OCI-LY1 (cell line): ENCODE measurements at regions not wholly inside any gene's neighbourhood (a gene's known extent, or its start where the extent isn't known, plus 50 kb on each side); places are given as distances from the start of the nearest gene placed in this dataset.

Experiments used
- H2AFZ ChIP-seq: fragments of 200-600 bp; sonication (generic), shearing (Covaris generic); 2 replicates; pipeline ENCODE4 v1.6.0; 2014; ENCODE audit warnings: antibody characterized with exemption, mild to moderate bottlenecking, low read length
- H3F3A ChIP-seq: fragments of 200-600 bp; sonication (generic), shearing (Covaris generic); 2 replicates; pipeline ENCODE4 v1.6.0; 2014; ENCODE audit warnings: mild to moderate bottlenecking, antibody characterized with exemption, low read length, moderate library complexity; ENCODE audit not compliant: insufficient read depth
- H3K27ac ChIP-seq: fragments of 200-600 bp; sonication (generic); 2 replicates; pipeline ENCODE4 v1.5.1; 2014; ENCODE audit warnings: low read length, mixed run types, mild to moderate bottlenecking, low read depth; ENCODE audit not compliant: poor library complexity, severe bottlenecking
- H3K27me3 ChIP-seq: fragments of 200-600 bp; sonication (generic); 2 replicates; pipeline ENCODE4 v1.6.0; 2014; ENCODE audit warnings: antibody characterized with exemption, mild to moderate bottlenecking, low read length, moderate library complexity; ENCODE audit not compliant: insufficient read depth
- H3K36me3 ChIP-seq: fragments of 200-600 bp; sonication (generic); 2 replicates; pipeline ENCODE4 v1.6.1; 2014; ENCODE audit warnings: mild to moderate bottlenecking, antibody characterized with exemption, low read length, moderate library complexity, mixed read lengths; ENCODE audit not compliant: insufficient read depth
- H3K4me1 ChIP-seq: fragments of 200-600 bp; sonication (generic); 2 replicates; pipeline ENCODE4 v1.5.1; 2014; ENCODE audit warnings: mild to moderate bottlenecking, low read length, moderate library complexity; ENCODE audit not compliant: insufficient read depth, severe bottlenecking
- H3K4me2 ChIP-seq: fragments of 200-600 bp; sonication (generic), shearing (Covaris generic); 2 replicates; pipeline ENCODE4 v1.6.1; 2014; ENCODE audit warnings: low read length
- H3K4me3 ChIP-seq: fragments of 200-600 bp; sonication (generic); 2 replicates; pipeline ENCODE4 v1.5.1; 2014; ENCODE audit warnings: low read length, low read depth, mild to moderate bottlenecking, mixed read lengths; ENCODE audit not compliant: poor library complexity, severe bottlenecking
- H3K79me2 ChIP-seq: fragments of 200-600 bp; shearing (Covaris generic); 2 replicates; pipeline ENCODE4 v1.6.1; 2016; ENCODE audit warnings: mixed run types, low read length, mixed read lengths; ENCODE audit not compliant: insufficient read depth
- H3K9ac ChIP-seq: fragments of 200-600 bp; sonication (generic), shearing (Covaris generic); 2 replicates; pipeline ENCODE4 v1.6.1; 2014; ENCODE audit warnings: mild to moderate bottlenecking, low read length, mixed read lengths
- H3K9me2 ChIP-seq: fragments of 200-600 bp; sonication (generic), shearing (Covaris generic); 2 replicates; pipeline ENCODE4 v1.6.1; 2014; ENCODE audit warnings: low read depth, mild to moderate bottlenecking, low read length, mixed read lengths
- H3K9me3 ChIP-seq: fragments of 200-600 bp; shearing (Covaris generic); 2 replicates; pipeline ENCODE4 v1.6.1; 2014; ENCODE audit warnings: low read length, mixed read lengths
- H4K20me1 ChIP-seq: fragments of 200-600 bp; sonication (generic), shearing (Covaris generic); 2 replicates; pipeline ENCODE4 v1.6.0; 2016; ENCODE audit warnings: mild to moderate bottlenecking, low read length; ENCODE audit not compliant: insufficient read depth
- CTCF ChIP-seq: fragments of 200-600 bp; sonication (generic), shearing (Covaris generic); IDR thresholded peaks from 2 replicates; pipeline ENCODE4 v1.5.1; 2017; ENCODE audit warnings: mild to moderate bottlenecking, antibody characterized with exemption, low read length, moderate library complexity, mixed read lengths
- EZH2 ChIP-seq: fragments of 200-600 bp; sonication (generic), shearing (Covaris generic); IDR thresholded peaks from 2 replicates; pipeline ENCODE4 v1.8.0; 2017; ENCODE audit warnings: borderline replicate concordance, mixed run types, mild to moderate bottlenecking, antibody characterized with exemption, low read length, moderate library complexity, mixed read lengths

GRCh38 chr6:153488267-153488666, 357.2 kb upstream of the RGS17 start:
- H3K9ac ChIP-seq = no peak overlapping the region
- no peaks in the 10 kb centered on the region for H3K4me1 ChIP-seq
- H3K4me3 ChIP-seq = no peak overlapping the region
- no peak for TF ChIP-seq EZH2
- TF ChIP-seq CTCF = no peak
- no peaks in the 10 kb centered on the region for H3K9me3 ChIP-seq
- no peaks in the 10 kb centered on the region for H3K27me3 ChIP-seq
- no peak overlapping the region for H2AFZ ChIP-seq
- H3K9me2 ChIP-seq = no peaks in the 10 kb centered on the region
- H3K4me2 ChIP-seq = no peak overlapping the region
- no peaks in the 10 kb centered on the region for H4K20me1 ChIP-seq
- no peaks in the 10 kb centered on the region for H3F3A ChIP-seq
- no peaks in the 10 kb centered on the region for H3K36me3 ChIP-seq
- no peak overlapping the region for H3K27ac ChIP-seq
- no peaks in the 10 kb centered on the region for H3K79me2 ChIP-seq

GRCh38 chr6:153485072-153485471, 354.0 kb upstream of the RGS17 start:
- H3K9ac ChIP-seq = no peak overlapping the region
- H3K4me2 ChIP-seq = no peak overlapping the region
- H2AFZ ChIP-seq = no peak overlapping the region
- TF ChIP-seq EZH2 (no peak), CTCF (no peak)
- no peak overlapping the region for H3K4me3 ChIP-seq
- no peak overlapping the region for H3K27ac ChIP-seq
- H3K9me3 ChIP-seq = no peaks in the 10 kb centered on the region
- no peaks in the 10 kb centered on the region for H3K36me3 ChIP-seq
- H4K20me1 ChIP-seq = no peaks in the 10 kb centered on the region
- H3F3A ChIP-seq = no peaks in the 10 kb centered on the region
- no peaks in the 10 kb centered on the region for H3K9me2 ChIP-seq
- H3K27me3 ChIP-seq = no peaks in the 10 kb centered on the region
- H3K79me2 ChIP-seq = no peaks in the 10 kb centered on the region
- no peaks in the 10 kb centered on the region for H3K4me1 ChIP-seq

- H3K9me2 ChIP-seq = no peaks in the 10 kb centered on the region
- no peak overlapping the region for H3K4me2 ChIP-seq
- no peak overlapping the region for H2AFZ ChIP-seq
- H3K4me3 ChIP-seq = no peak overlapping the region
- no peaks in the 10 kb centered on the region for H3F3A ChIP-seq
- H3K27me3 ChIP-seq = no peaks in the 10 kb centered on the region
- no peaks in the 10 kb centered on the region for H4K20me1 ChIP-seq
- no peak for TF ChIP-seq EZH2
- no peak for TF ChIP-seq CTCF
- no peaks in the 10 kb centered on the region for H3K9me3 ChIP-seq
- no peaks in the 10 kb centered on the region for H3K4me1 ChIP-seq
- no peak overlapping the region for H3K27ac ChIP-seq
- H3K36me3 ChIP-seq = no peaks in the 10 kb centered on the region
- H3K9ac ChIP-seq = no peak overlapping the region
- H3K79me2 ChIP-seq = no peaks in the 10 kb centered on the region
These were observed 353.0 kb upstream of the RGS17 start for GRCh38 chr6:153484056-153484455.
